Esophagus muscularis mucosa (tissue), 4 donors: ENCODE measurements at regions not wholly inside any gene's neighbourhood (a gene's known extent, or its start where the extent isn't known, plus 50 kb on each side); places are given as distances from the start of the nearest gene placed in this dataset.

Source experiments
- DNase-seq: peaks from one replicate; pipeline ENCODE4 v3.0.0-alpha.2; 2017; ENCODE audit errors: extremely low spot score
- H3K27ac ChIP-seq, 4 donors: fragments of 200-600 bp; sonication (generic); replicated peaks in 1 of 4; 1 replicate in 3 of 4; 2 replicates in 1 of 4; pipeline ENCODE4 v1.5.1; 2016 to 2019; ENCODE audit warnings: mild to moderate bottlenecking in 1 of 4
- H3K27me3 ChIP-seq, 4 donors: fragments of 200-600 bp; sonication (generic); one replicate each; pipeline versions ENCODE4 v1.5.1 to v1.6.0; 2016 to 2019
- H3K36me3 ChIP-seq, 4 donors: fragments of 200-600 bp; sonication (generic); one replicate each; pipeline ENCODE4 v1.5.1; 2016 to 2019
- H3K4me1 ChIP-seq, 4 donors: fragments of 200-600 bp; sonication (generic); one replicate each; pipeline ENCODE4 v1.5.1; 2016 to 2019
- H3K4me3 ChIP-seq, 4 donors: fragments of 200-600 bp; sonication (generic); 1 replicate in 2 of 4; 2 replicates in 2 of 4; pipeline ENCODE4 v1.5.1; 2016 to 2019; ENCODE audit warnings: mild to moderate bottlenecking in 4 of 4, moderate library complexity in 1 of 4
- H3K9me3 ChIP-seq, 4 donors: fragments of 200-600 bp; sonication (generic); 1 replicate in 3 of 4; 2 replicates in 1 of 4; pipeline ENCODE4 v1.5.1; 2016 to 2019
- CTCF ChIP-seq, 3 experiments: fragments of 200-600 bp in 2 of 3; fragments of 450-650 bp in 1 of 3; sonication (generic) in 2 of 3; IDR thresholded peaks; one replicate each; pipeline ENCODE4 v1.5.1; 2017 to 2019; ENCODE audit warnings: antibody characterized with exemption in 3 of 3, mild to moderate bottlenecking in 2 of 3, moderate library complexity in 1 of 3
- EP300 ChIP-seq: sonication (generic); formaldehyde crosslinking; IDR thresholded peaks from one replicate; pipeline ENCODE4 v1.6.1; 2017; ENCODE audit warnings: antibody characterized with exemption
- POLR2A ChIP-seq: fragments of 450-650 bp; IDR thresholded peaks from one replicate; pipeline ENCODE4 v1.6.1; 2017; ENCODE audit warnings: antibody characterized with exemption, moderate library complexity, mild to moderate bottlenecking, low read depth
- POLR2AphosphoS5 ChIP-seq, 2 donors: sonication (generic); formaldehyde crosslinking; IDR thresholded peaks; one replicate each; pipeline ENCODE4 v1.6.1; 2017; ENCODE audit warnings: antibody characterized with exemption in 2 of 2
- WGBS: methylation state at CpG from one replicate; pipeline ENCODE4 v1.1.5; 2018; 5-methylcytosine and 5-hydroxymethylcytosine counted together
- intact Hi-C: fragments of 100-400 bp; cut with DNase I; formaldehyde crosslinking; loops from one replicate; pipeline ENCODE4 v1.15.1; 2023

GRCh38 chr6:21414065-21414464, 179.5 kb upstream of the SOX4 start:
- no peak for DNase-seq
- Histone ChIP-seq H3K27ac (no peak overlapping the region), H3K4me3 (no peak overlapping the region), H3K4me1 (no peaks in the 10 kb centered on the region), H3K27me3 (no peaks in the 10 kb centered on the region), H3K9me3 (peaks cover 0 to 8% (median 3%) of the 10 kb centered on the region in 4 donors), H3K36me3 (no peaks in the 10 kb centered on the region)
- TF ChIP-seq POLR2AphosphoS5 (IDR thresholded peaks at IDR 0.05) (no peak), POLR2A (no peak), EP300 (no peak), CTCF (IDR thresholded peaks at IDR 0.05) (no peak)
- intact Hi-C loops, result no loop called here
- 75% methylated on average over 5 of the region's 5 CpGs for WGBS

- TF ChIP-seq POLR2AphosphoS5 (IDR thresholded peaks at IDR 0.05), result no peak
- TF ChIP-seq CTCF (IDR thresholded peaks at IDR 0.05), result no peak
- no peak for TF ChIP-seq EP300
- no peak for TF ChIP-seq POLR2A
- Histone ChIP-seq H3K27ac (no peak overlapping the region), H3K4me3 (no peak overlapping the region), H3K36me3 (no peaks in the 10 kb centered on the region), H3K27me3 (no peaks in the 10 kb centered on the region), H3K9me3 (no peaks in the 10 kb centered on the region), H3K4me1 (no peaks in the 10 kb centered on the region)
- intact Hi-C loops, result no loop called here
- no peak for DNase-seq
- 89% methylated on average over 3 of the region's 3 CpGs for WGBS
Observed at GRCh38 chr6:21420146-21420878, 173.2 kb upstream of the SOX4 start.

- Histone ChIP-seq H3K4me3 (no peak overlapping the region), H3K27ac (no peak overlapping the region), H3K4me1 (no peaks in the 10 kb centered on the region), H3K9me3 (peaks cover 0 to under 1% (median 0%) of the 10 kb centered on the region in 4 donors), H3K36me3 (no peaks in the 10 kb centered on the region), H3K27me3 (no peaks in the 10 kb centered on the region)
- TF ChIP-seq EP300 (no peak), POLR2A (no peak), POLR2AphosphoS5 (IDR thresholded peaks at IDR 0.05) (no peak), CTCF (IDR thresholded peaks at IDR 0.05) (no peak)
- intact Hi-C loops, result no loop called here
- 93% methylated on average over 6 of the region's 6 CpGs for WGBS
- DNase-seq, result no peak
Observed at GRCh38 chr6:21420926-21421325, 172.6 kb upstream of the SOX4 start.

GRCh38 chr6:21423106-21423854, 170.3 kb upstream of the SOX4 start:
- H3K4me1 ChIP-seq, result no peaks in the 10 kb centered on the region
- TF ChIP-seq EP300 (no peak), CTCF (IDR thresholded peaks at IDR 0.05) (no peak)
- no peaks in the 10 kb centered on the region for H3K27me3 ChIP-seq
- H3K9me3 ChIP-seq, result peaks cover 0 to 5% (median 0%) of the 10 kb centered on the region in 4 donors
- WGBS, result 94% methylated on average over 14 of the region's 21 CpGs
- H3K27ac ChIP-seq, result no peak overlapping the region
- H3K4me3 ChIP-seq, result no peak overlapping the region
- DNase-seq, result no peak
- intact Hi-C loops, result no loop called here
- H3K36me3 ChIP-seq, result no peaks in the 10 kb centered on the region
